Activated T-cell treated with anti-CD3 and anti-CD28 coated beads, Interleukin-2, amount 50 U/mL, for 1 hour (primary cell): ENCODE measurements at regions not wholly inside any gene's neighbourhood (a gene's known extent, or its start where the extent isn't known, plus 50 kb on each side); places are given as distances from the start of the nearest gene placed in this dataset.
"Not testable (repeated sequence)": the region's sequence is repeated elsewhere in the genome, so short reads cannot be mapped to it uniquely, and the experiment has no call there.

Experiments
- DNase-seq: peaks from one replicate; pipeline ENCODE4 v3.0.0-alpha.2; 2020

DNA sequence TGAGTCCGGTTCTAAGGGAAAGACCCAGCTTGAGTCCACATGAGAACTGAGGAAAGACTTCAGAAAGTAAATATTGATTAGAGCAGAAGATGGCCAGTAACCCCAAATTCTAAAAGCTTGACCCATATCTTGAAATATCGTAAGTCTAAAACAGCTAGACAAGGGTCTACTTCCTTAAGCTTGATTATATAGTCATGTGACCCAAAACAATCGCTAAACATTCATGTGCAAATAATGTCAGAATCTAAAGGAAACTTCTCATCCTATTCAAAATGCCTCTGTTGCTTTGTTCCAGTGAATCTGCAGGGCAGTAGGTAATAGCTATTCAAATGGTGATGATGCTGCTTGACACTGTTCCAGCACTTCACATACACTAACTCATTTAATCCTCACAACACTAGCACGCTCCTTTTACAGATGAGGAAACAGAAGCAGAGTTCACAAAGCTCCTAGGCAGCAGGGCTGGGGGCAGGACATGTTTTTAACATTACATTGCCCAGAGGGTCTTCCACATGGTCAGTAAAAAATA, 52.6 kb downstream of the TCF20 start:
- no peak for DNase-seq

DNA sequence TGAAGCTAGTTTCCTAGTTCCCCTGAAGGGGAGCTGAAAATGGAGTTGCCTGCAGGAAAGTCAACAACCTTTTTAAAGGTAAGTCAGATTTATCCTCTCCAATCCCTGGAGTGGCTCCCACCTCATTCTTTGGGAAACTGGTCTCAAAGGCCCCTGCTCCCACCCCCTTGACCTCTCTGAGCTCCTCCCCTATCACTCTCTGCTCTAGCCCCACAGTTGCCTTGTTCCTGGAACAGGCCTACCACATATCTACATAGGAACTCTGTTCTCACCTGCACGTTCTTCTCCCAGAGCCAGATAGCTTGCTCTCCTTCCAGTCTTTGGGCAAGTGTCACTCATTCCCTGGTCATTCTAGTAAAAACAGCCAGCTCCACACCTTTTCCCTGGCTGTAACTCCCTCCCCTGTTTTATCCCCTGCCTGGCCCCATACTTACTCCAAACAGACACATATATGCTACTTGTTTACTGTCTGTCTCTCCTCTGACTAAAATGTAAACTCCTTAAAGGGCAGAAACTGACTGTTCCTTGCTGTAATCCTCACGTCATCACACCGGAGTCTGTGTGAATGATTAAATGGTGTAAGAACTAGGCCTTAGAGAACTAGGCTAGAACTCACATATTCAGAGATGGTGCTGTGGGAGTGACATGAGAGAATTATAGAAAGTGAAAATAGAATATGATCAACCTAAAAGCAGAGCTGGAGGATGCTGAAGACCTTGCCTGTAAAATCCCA, 53.3 kb downstream of the TCF20 start:
- DNase-seq, result no peak

GRCh38 chr22:42214633-42215415, 55.6 kb downstream of the TCF20 start:
- no peak for DNase-seq

GRCh38 chr22:42208362-42208761, 62.1 kb downstream of the TCF20 start:
- no peak for DNase-seq

GRCh38 chr22:42207918-42208317, 62.5 kb downstream of the TCF20 start:
- no peak for DNase-seq

- DNase-seq, result no peak
Observed at GRCh38 chr22:42203609-42204008, 66.8 kb downstream of the TCF20 start.

GRCh38 chr22:42202669-42203068, 67.8 kb downstream of the TCF20 start:
- DNase-seq, result peak; percentile 55

- no peak for DNase-seq
Observed at GRCh38 chr22:42202048-42202447, 68.4 kb downstream of the TCF20 start.

GRCh38 chr22:42199025-42199424, 68.4 kb upstream of the CYP2D6 start:
- DNase-seq, result no peak

DNA sequence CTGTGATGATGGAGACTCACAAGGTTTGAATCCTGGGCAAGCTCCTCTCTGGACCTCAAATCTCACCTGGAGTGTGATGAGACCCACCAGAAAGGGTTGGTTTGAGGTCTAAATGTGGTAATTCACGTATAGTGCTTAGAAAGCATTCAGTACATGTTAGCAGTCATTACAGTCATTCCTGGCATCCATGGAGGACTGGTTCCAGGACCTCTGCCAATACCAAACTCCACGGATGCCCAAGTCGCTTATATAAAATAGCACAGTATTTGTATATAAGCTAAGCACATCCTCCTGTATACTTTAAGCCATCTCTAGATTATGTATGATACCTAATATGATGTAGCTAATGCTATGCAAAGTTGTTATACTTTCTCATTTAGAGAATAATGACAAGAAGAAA, 67.6 kb upstream of the CYP2D6 start:
- no peak for DNase-seq

DNA sequence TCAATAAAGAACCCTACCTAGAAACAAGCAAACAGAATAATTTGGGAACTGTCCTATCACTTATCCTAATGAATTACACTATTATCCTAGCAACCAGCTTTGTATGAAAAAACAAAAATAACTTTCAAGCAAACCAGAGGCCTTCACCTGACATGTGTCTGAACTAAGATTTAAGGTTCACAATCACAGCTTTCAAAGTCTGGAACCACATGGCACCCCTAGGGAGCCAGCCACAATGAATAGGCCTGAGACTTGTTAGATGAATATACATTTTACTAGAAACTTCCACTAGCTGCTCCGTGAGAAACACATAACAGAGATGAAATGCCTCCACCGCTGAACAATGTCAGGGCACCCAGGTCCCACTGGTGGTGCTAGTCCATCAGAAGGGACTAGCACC, 65.8 kb upstream of the CYP2D6 start:
- DNase-seq, result no peak

DNA sequence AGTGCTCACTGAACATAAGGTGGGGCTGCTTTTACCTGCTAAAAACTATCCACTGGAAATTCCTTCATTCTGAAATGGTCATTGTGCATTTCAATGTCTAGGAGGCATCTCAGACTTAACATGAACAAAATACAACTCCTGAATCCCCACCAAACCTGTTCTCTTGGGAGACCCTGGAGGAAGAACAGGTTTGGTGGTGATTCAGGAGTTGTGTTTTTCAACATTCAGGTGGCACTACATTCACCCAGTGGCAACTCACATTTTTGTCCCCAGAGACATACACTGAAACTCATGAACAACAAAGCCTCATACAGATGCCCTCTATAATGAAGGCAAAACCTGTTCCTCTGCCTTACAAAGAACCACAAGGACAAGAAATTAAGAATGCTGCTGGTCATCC, 64.3 kb upstream of the CYP2D6 start:
- DNase-seq, result no peak

- DNase-seq, result no peak
Observed at GRCh38 chr22:42194104-42194851, 63.7 kb upstream of the CYP2D6 start.

DNA sequence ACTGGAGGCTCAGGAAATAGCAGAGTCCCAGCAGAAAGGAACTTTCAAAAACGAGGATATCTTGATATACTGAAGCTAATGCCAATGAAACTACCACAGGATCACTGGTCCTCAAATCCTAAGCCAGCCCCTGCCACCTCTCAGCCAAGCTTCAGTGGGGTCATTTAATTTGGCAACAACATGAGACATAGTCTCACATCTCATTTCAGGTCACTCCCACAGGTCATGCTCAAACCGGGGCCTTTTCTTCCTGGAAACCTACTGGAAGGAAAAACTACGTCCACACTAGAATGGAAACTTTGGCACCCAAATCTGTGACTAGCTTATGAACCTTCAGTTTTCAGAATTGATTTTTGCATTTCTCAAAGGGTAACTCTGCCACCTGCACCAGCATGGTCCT, 61.9 kb upstream of the CYP2D6 start:
- DNase-seq, result no peak

DNA sequence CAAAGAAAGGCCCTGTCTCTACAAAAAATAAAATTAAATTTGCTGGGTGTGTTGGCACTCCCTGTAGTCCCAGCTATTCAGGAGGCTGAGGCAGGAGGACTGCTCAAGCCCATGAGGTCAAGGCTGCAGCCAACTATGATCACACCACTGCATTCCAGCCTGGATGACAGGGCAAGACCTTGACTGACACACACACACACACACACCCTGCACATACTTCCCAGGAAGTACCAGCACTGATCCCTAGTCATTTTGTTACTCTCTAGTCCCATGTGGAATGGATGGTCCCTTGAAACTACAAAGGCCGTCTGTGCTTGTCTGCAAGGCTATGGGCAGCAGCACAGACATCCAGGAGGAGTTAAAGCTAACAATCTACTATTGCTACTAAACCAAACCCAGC, 59.7 kb upstream of the CYP2D6 start:
- DNase-seq, result no peak

- DNase-seq, result no peak
Observed at GRCh38 chr22:42189761-42190160, 59.2 kb upstream of the CYP2D6 start.

- DNase-seq, result no peak
Observed at GRCh38 chr22:42188808-42189447, 58.3 kb upstream of the CYP2D6 start.

- no peak for DNase-seq
Observed at GRCh38 chr22:42187646-42188045, 57.0 kb upstream of the CYP2D6 start.

GRCh38 chr22:42185915-42186439, 55.4 kb upstream of the CYP2D6 start:
- no peak for DNase-seq

DNA sequence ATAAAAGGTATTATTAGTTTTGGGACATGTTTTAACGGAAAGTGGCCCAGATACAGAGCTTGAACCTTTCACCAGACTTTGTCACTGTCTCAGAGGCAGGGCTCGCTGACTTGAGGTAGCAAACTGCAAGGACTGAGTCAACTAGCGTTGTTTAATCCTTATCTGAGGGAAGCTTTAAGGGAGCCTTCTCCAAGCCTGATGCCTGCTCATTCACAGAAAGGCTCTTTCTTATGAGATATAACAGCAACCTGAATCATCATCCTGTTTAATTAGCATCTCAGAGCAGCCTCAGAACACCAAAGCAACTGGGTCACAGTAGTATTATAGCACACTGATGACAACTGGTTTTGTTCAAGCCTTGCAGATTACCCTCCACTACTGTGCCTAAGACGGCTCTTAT, 54.2 kb upstream of the CYP2D6 start:
- no peak for DNase-seq

DNA sequence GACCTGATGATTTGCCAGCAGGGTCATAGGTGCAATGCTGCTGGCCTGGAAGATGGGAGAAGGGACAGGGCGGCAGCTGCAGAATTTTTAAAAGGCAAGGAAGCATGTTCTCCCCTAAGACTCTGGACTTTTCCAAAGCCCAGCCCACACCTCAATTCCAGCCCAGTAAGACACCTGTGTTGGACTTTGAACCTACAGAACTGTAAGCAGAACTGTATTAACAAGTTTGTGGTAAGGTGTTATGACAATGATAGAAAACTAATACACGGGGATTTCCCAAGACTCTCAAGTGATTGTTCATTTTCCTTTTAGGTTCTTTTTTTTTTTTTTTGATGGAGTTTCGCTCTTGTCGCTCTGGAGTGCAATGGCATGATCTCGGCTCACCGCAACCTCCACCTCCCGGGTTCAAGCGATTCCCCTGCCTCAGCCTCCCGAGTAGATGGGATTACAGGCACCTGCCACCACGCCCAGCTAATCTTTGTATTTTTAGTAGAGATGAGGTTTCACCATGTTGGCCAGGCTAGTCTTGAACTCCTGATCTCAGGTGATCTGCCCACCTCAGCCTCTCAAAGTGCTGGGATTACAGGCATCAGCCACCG, 53.0 kb upstream of the CYP2D6 start:
- not testable (repeated sequence) for DNase-seq

GRCh38 chr22:42180349-42180842, 49.8 kb upstream of the CYP2D6 start:
- peak; percentile 42 for DNase-seq
